ENCODE measurements at regions not wholly inside any gene's neighbourhood (a gene's known extent, or its start where the extent isn't known, plus 50 kb on each side); places are given as distances from the start of the nearest gene placed in this dataset.

GRCh38 chrX:134139090-134139489, 97.9 kb upstream of the CCDC160 start:
- H3K9me3 ChIP-seq (ENCODE audit: low read length) = no peaks in the 10 kb centered on the region
- TF ChIP-seq CTCF (conservative IDR thresholded peaks at IDR 0.05; ENCODE audit: low read depth, low read length) (no peak), EZH2 (IDR thresholded peaks at IDR 0.05; ENCODE audit: low read length, unreplicated experiment) (no peak), EZH2phosphoT487 (IDR thresholded peaks at IDR 0.05; ENCODE audit: borderline replicate concordance, low read length) (no peak)
- H3K36me3 ChIP-seq (ENCODE audit: low read depth, low read length) = no peaks in the 10 kb centered on the region
- no peaks in the 10 kb centered on the region for H3K79me2 ChIP-seq (ENCODE audit: low read length)
- DNase-seq = no peak
- no peak overlapping the region for H3K27ac ChIP-seq (ENCODE audit: low read length)
- POLR2A ChIA-PET (ENCODE audit: unreplicated experiment) = no interaction called here
- H3K4me1 ChIP-seq (ENCODE audit: insufficient read depth, low read length) = no peaks in the 10 kb centered on the region
- no peak overlapping the region for H3K4me3 ChIP-seq (ENCODE audit: low read length)
- intact Hi-C loops (cut with micrococcal nuclease) = no loop called here
- no peak overlapping the region for H2AFZ ChIP-seq (ENCODE audit: low read length)
- H3K27me3 ChIP-seq (ENCODE audit: low read length) = peaks cover 59% of the 10 kb centered on the region
- BruUV-seq (replicated peaks) = no TSS peak
- no peak for ATAC-seq
- H3K9me2 ChIP-seq (replicated peaks; ENCODE audit: low read length) = no peaks in the 10 kb centered on the region
- no peaks in the 10 kb centered on the region for H4K20me1 ChIP-seq (ENCODE audit: low read length)
- no peak overlapping the region for H3K9ac ChIP-seq (ENCODE audit: low read length)
- no peaks in the 10 kb centered on the region for H3F3A ChIP-seq (ENCODE audit: low read length, unreplicated experiment)
- H3K4me2 ChIP-seq (ENCODE audit: low read length) = no peak overlapping the region
- CTCF ChIA-PET = no interaction called here

- Histone ChIP-seq H3K9me3 (ENCODE audit: low read length) (no peaks in the 10 kb centered on the region), H3K36me3 (ENCODE audit: low read depth, low read length) (no peaks in the 10 kb centered on the region), H3K9me2 (replicated peaks; ENCODE audit: low read length) (no peaks in the 10 kb centered on the region), H3K79me2 (ENCODE audit: low read length) (no peaks in the 10 kb centered on the region), H3K27me3 (ENCODE audit: low read length) (peaks cover 21% of the 10 kb centered on the region; the same call in 1 of the 2 replicates), H3K4me2 (ENCODE audit: low read length) (no peak overlapping the region), H3K4me1 (ENCODE audit: insufficient read depth, low read length) (no peaks in the 10 kb centered on the region), H4K20me1 (ENCODE audit: low read length) (no peaks in the 10 kb centered on the region), H3K4me3 (ENCODE audit: low read length) (no peak overlapping the region), H2AFZ (ENCODE audit: low read length) (no peak overlapping the region), H3K27ac (ENCODE audit: low read length) (no peak overlapping the region), H3K9ac (ENCODE audit: low read length) (no peak overlapping the region), H3F3A (ENCODE audit: low read length, unreplicated experiment) (no peaks in the 10 kb centered on the region)
- ATAC-seq = peak; percentile 55
- peak; percentile 51 for DNase-seq
- no TSS peak for BruUV-seq (replicated peaks)
- TF ChIP-seq EZH2phosphoT487 (IDR thresholded peaks at IDR 0.05; ENCODE audit: borderline replicate concordance, low read length) (no peak), CTCF (conservative IDR thresholded peaks at IDR 0.05; ENCODE audit: low read depth, low read length) (peak; percentile 63), EZH2 (IDR thresholded peaks at IDR 0.05; ENCODE audit: low read length, unreplicated experiment) (no peak)
- intact Hi-C loops (cut with micrococcal nuclease) = no loop called here
- ChIA-PET CTCF (no interaction called here), POLR2A (ENCODE audit: unreplicated experiment) (no interaction called here)
These were observed 92.8 kb upstream of the CCDC160 start for GRCh38 chrX:134144231-134144630.

GRCh38 chrX:134146493-134146892, 90.5 kb upstream of the CCDC160 start:
- ChIA-PET POLR2A (ENCODE audit: unreplicated experiment) (no interaction called here), CTCF (no interaction called here)
- no peaks in the 10 kb centered on the region for H3K4me1 ChIP-seq (ENCODE audit: insufficient read depth, low read length)
- H3K79me2 ChIP-seq (ENCODE audit: low read length) = no peaks in the 10 kb centered on the region
- no peaks in the 10 kb centered on the region for H3K36me3 ChIP-seq (ENCODE audit: low read depth, low read length)
- intact Hi-C loops (cut with micrococcal nuclease) = no loop called here
- 0 out of 2 replicates have a peak, but pooled peaks cover 4% of the 10 kb centered on the region for H3K27me3 ChIP-seq (ENCODE audit: low read length)
- H4K20me1 ChIP-seq (ENCODE audit: low read length) = no peaks in the 10 kb centered on the region
- H3F3A ChIP-seq (ENCODE audit: low read length, unreplicated experiment) = no peaks in the 10 kb centered on the region
- no peak overlapping the region for H3K9ac ChIP-seq (ENCODE audit: low read length)
- no peak overlapping the region for H2AFZ ChIP-seq (ENCODE audit: low read length)
- TF ChIP-seq EZH2 (IDR thresholded peaks at IDR 0.05; ENCODE audit: low read length, unreplicated experiment) (no peak), EZH2phosphoT487 (IDR thresholded peaks at IDR 0.05; ENCODE audit: borderline replicate concordance, low read length) (no peak), CTCF (conservative IDR thresholded peaks at IDR 0.05; ENCODE audit: low read depth, low read length) (no peak)
- DNase-seq = no peak
- no peak overlapping the region for H3K4me2 ChIP-seq (ENCODE audit: low read length)
- no peaks in the 10 kb centered on the region for H3K9me2 ChIP-seq (replicated peaks; ENCODE audit: low read length)
- BruUV-seq (replicated peaks) = no TSS peak
- no peak overlapping the region for H3K4me3 ChIP-seq (ENCODE audit: low read length)
- H3K9me3 ChIP-seq (ENCODE audit: low read length) = no peaks in the 10 kb centered on the region
- no peak overlapping the region for H3K27ac ChIP-seq (ENCODE audit: low read length)
- ATAC-seq = no peak
